GM12872 (cell line): ENCODE measurements at regions not wholly inside any gene's neighbourhood (a gene's known extent, or its start where the extent isn't known, plus 50 kb on each side); places are given as distances from the start of the nearest gene placed in this dataset.

Experiments used
- CTCF ChIP-seq: IDR thresholded peaks from 3 replicates; pipeline ENCODE4 v1.5.1; 2011; ENCODE audit warnings: low read depth, mild to moderate bottlenecking, low read length, moderate library complexity; ENCODE audit not compliant: insufficient read depth

- no peak for TF ChIP-seq CTCF
Measured at GRCh38 chr5:53357439-53357838, 123.0 kb upstream of the FST start.

GRCh38 chr5:53358794-53359193 is 121.6 kb upstream of the FST start:
- no peak for TF ChIP-seq CTCF

GRCh38 chr5:53359916-53360517 is 120.4 kb upstream of the FST start:
- no peak for TF ChIP-seq CTCF

GRCh38 chr5:53360811-53361210 is 119.6 kb upstream of the FST start:
- TF ChIP-seq CTCF = no peak

- TF ChIP-seq CTCF = no peak
Measured at GRCh38 chr5:53361708-53362107, 118.7 kb upstream of the FST start.

- no peak for TF ChIP-seq CTCF
Measured at GRCh38 chr5:53362521-53362941, 117.9 kb upstream of the FST start.

GRCh38 chr5:53364061-53364460 is 116.4 kb upstream of the FST start:
- no peak for TF ChIP-seq CTCF
